ENCODE measurements at regions not wholly inside any gene's neighbourhood (a gene's known extent, or its start where the extent isn't known, plus 50 kb on each side); places are given as distances from the start of the nearest gene placed in this dataset.

- H4K5ac ChIP-seq (ENCODE audit: low read depth, low read length) = no peak overlapping the region
- no CpG with 5 or more reads among the region's 1 CpG for WGBS, 2 experiments (ENCODE audit: extremely low coverage in 2 of 2, insufficient read length in 1 of 2)
- TF ChIP-seq CEBPB (IDR thresholded peaks at IDR 0.05; ENCODE audit: low read depth, low read length) (no peak), MAFK (IDR thresholded peaks at IDR 0.05; ENCODE audit: low read depth, low read length) (no peak), FOS (IDR thresholded peaks at IDR 0.05; ENCODE audit: low read depth, low read length) (no peak), SMC3 (IDR thresholded peaks at IDR 0.05; ENCODE audit: low read depth, low read length) (no peak), RAD21 (IDR thresholded peaks at IDR 0.05; ENCODE audit: low read length) (no peak), RFX5 (IDR thresholded peaks at IDR 0.05; ENCODE audit: low read depth, low read length) (peak; percentile 75; the same call in 1 of the 2 replicates), MXI1 (IDR thresholded peaks at IDR 0.05; ENCODE audit: borderline replicate concordance, low read depth, low read length) (no peak), USF2 (IDR thresholded peaks at IDR 0.05; ENCODE audit: low read depth, low read length) (peak; percentile 20; the same call in 1 of the 2 replicates)
- H2BK15ac ChIP-seq (ENCODE audit: low read depth, low read length) = no peak overlapping the region
- no peak overlapping the region for H3K4me3 ChIP-seq (ENCODE audit: insufficient read depth, low read depth, low read length)
- H4K20me1 ChIP-seq (ENCODE audit: insufficient read depth, low read length) = no peaks in the 10 kb centered on the region
- no peak overlapping the region for H3K18ac ChIP-seq (ENCODE audit: low read depth, low read length)
- no peak overlapping the region for H2BK20ac ChIP-seq (ENCODE audit: low read depth, low read length)
- no peak overlapping the region for H3K27ac ChIP-seq (ENCODE audit: insufficient read depth, low read length)
- H3K4ac ChIP-seq (ENCODE audit: low read depth, low read length) = no peak overlapping the region
- no peaks in the 10 kb centered on the region for H3K79me1 ChIP-seq (ENCODE audit: low read depth in 1 of 2, low read length in 2 of 2)
- in situ Hi-C loops (cut with MboI; ENCODE audit: low sequenced_read_pairs) (no loop called here), dilution Hi-C loops (cut with HindIII; ENCODE audit: low sequenced_read_pairs, unreplicated experiment) (no loop called here), intact Hi-C loops (cut with micrococcal nuclease) (no loop called here)
- H3K56ac ChIP-seq (ENCODE audit: extremely low read depth, insufficient read depth, low read length) = no peak overlapping the region
- no peaks in the 10 kb centered on the region for H3K36me3 ChIP-seq (ENCODE audit: control insufficient read depth, insufficient read depth, low read length)
- no peak overlapping the region for H2BK5ac ChIP-seq (ENCODE audit: low read depth, low read length, poor library complexity, severe bottlenecking)
- H2AFZ ChIP-seq (replicated peaks; ENCODE audit: low read length, poor library complexity) = no peak overlapping the region
- H3K4me2 ChIP-seq (ENCODE audit: low read depth, low read length) = no peak overlapping the region
- H3K23ac ChIP-seq (ENCODE audit: low read depth, low read length) = no peak overlapping the region
- H2AK9ac ChIP-seq (replicated peaks; ENCODE audit: low read depth, low read length, poor library complexity) = no peak overlapping the region
- no peak overlapping the region for H3K9ac ChIP-seq (ENCODE audit: low read depth, low read length)
- ATAC-seq (ENCODE audit: low read depth) (peak; percentile 56), DNase-seq (peak; percentile 39)
- H3K14ac ChIP-seq (replicated peaks; ENCODE audit: low read depth, low read length) = no peak overlapping the region
- CTCF ChIA-PET = no interaction called here
- no peak overlapping the region for H4K8ac ChIP-seq (ENCODE audit: low read depth in 2 of 2, low read length in 2 of 2)
- no peaks in the 10 kb centered on the region for H3K27me3 ChIP-seq (ENCODE audit: control insufficient read depth, insufficient read depth, low read length)
- BruUV-seq (replicated peaks) = no TSS peak
- H3K9me1 ChIP-seq (ENCODE audit: insufficient read depth, low read length) = no peaks in the 10 kb centered on the region
- no peaks in the 10 kb centered on the region for H3K4me1 ChIP-seq (ENCODE audit: control insufficient read depth, insufficient read depth, low read length)
- H4K91ac ChIP-seq (ENCODE audit: insufficient read depth, low read depth, low read length) = no peak overlapping the region
- no peak overlapping the region for H2BK120ac ChIP-seq (ENCODE audit: low read depth, low read length)
- POLR2A ChIA-PET (ENCODE audit: unreplicated experiment) = no interaction called here
- H3K9me3 ChIP-seq (ENCODE audit: control insufficient read depth, insufficient read depth, low read length) = no peaks in the 10 kb centered on the region
- no peak overlapping the region for H2AK5ac ChIP-seq (ENCODE audit: low read depth, low read length)
These were observed 444.0 kb upstream of the PITX2 start for GRCh38 chr4:111066887-111067286.

Measured in IMR-90 (cell line).